NCI-H510A (cell line): ENCODE measurements at regions not wholly inside any gene's neighbourhood (a gene's known extent, or its start where the extent isn't known, plus 50 kb on each side); places are given as distances from the start of the nearest gene placed in this dataset.
"Not testable (repeated sequence)": the region's sequence is repeated elsewhere in the genome, so short reads cannot be mapped to it uniquely, and the experiment has no call there.

Source experiments
- DNase-seq: peaks from one replicate; lab custom pipeline; 2025; lab: John Stamatoyannopoulos, UW

DNA sequence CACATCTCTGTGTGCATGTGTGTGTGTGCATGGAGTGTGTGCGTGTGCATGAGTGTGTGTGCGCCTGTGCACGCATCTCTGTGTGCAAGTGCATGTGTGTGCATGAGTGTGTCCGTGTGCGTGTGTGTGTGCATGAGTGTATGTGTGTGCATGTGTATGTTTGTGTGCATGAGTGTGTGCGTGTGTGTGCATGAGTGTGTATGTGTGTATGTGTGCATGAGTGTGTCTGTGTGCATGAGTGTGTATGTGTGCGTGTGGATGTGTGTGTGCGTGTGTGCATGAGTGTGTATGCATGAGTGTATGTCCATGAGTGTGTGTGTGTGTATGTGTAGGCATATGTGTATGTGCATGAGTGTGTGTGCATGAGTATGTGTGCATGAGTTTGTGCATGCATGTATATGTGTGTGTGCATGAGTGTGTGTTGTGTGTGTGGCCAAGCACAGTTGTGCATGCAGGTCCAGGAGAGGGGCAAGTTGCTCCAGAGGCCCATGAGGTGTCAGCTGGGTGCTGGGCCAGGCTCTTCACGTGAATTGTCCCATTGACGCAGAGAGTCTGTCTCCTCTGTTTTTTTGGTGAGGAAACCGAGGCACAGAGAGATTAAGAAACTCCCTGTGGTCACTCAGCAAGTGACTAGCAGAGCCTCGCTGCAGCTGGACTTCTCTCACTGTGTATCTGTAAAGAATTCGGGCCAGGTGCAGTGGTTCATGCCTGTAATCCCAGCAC, 75.5 kb downstream of the ASB1 start:
- DNase-seq = no peak

DNA sequence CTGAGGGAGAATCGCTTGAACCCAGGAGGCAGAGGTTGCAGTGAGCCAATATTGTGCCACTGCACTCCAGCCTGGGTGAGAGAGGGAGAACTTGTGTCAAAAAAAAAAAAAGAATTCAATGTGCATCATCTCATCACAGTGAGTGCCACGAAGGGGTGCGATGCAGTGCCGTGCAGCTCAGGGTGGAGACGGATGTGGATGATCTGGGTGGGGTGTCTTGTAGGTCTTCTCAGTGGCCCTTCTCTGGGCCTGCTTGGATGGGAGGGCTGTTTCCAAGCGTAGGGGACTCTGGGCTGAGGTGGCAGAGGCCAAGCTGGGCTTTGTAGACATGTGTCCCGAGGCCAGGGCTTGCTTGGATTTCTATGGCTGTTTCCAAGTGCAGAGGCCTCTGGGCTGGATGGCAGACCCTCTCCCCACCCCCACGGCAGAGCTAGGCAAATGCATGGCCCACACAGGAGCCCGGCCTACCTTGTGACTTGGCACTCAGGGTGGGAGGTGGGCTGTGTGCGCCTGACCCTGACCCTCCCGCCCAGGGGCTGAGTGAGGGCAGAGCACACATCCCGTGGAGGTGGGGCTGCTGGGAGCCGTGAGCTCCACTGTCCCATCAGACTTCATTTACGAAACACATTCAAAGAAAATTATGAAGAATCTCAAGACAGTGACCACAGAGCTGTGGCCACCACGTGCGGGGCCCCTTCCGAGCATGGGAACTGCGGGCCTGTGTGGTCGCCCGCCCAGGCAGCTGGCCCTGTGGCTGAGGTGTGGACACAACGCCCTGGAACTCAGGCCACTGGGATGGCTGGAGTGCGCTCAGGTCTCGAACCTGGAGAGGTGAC, 76.4 kb downstream of the ASB1 start:
- DNase-seq = no peak

DNA sequence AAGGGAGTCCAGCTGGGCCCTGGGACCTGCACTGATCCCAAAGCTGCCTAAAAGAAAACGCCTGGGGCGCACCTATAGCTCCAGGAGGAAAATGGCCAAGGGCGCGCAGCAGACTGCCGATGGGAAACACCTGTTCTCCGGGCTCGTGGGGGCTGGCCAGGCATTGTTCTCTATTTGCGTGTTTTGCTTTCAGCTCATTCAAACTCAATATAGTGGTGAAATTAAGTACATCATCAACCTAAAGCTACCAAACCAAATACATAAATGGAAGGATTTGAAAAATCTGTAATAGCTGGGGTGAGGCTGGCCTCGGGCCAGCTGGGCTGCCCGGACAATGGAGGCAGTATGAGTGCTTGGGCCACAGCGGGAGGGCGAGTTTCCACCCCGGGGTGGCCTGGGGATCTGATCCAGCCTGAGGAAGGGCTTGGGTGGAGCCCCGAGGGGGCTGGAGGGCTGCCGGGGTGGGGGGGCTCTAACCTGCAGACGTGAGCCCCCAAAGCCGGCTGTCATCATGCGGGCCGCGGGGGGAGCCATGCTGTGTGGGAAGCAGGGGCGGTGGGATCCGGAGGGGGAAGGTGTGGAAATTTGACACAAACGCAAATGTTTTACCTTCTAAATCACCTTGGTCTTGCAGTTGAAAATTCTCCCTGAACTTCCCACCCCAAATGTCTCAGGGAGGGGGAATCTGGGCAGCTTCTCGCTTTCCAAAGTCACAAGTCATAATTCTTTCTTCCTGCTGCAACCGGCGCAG, 77.6 kb downstream of the ASB1 start:
- no peak for DNase-seq

DNA sequence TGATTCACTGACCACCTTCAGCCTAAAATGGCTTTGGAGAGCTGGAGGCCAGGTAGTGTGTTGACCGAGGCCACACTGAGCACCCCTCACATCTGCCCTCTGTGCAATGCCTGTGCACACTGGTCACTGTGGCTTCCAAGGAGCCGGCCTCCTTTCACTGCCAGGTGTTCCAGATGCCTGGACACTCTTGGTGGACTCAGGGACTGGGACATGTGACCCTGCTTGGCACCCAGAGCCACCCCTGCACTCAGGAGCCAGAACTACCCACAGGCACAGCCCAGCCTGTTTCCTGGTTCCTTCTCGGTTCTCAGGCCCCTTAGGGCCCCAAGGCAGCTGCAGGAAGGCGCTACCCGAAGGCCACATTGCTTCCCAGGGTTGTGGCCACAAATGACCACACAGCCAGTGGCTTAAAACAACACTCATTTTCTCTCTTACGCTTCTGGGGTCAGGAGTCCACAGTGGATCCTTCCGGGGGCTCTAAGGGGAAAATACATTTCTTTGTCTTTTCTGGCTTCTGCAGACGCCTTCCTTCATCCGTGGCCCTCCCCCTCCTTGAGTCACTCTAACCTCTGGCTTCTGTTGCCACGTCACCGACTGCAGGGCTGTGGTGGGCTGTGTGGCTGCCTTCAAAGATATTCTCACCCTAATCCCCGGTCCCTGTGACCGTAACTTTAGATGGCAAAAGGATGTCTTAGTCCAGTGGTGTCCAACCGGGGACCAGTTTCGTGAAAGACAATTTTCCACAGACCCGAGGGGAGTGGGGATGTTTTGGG, 78.6 kb downstream of the ASB1 start:
- no peak for DNase-seq

DNA sequence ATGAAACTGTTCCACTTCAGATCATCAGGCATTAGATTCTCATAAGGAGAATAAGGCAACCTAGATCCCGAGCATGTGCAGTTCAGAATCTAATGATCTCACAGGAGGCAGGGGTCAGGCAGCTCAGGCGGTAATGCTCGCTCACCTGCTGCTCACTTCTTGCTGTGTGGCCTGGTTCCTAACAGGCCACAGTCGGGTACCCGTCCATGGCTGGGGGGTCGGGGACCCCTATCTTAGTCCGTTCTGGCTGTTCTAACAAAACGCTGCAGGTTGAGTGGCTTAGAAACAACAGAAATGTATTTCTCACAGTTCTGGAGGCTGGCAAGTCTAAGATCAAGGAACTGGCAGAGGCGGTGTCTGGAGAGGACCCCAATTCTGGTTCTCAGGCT, 79.2 kb downstream of the ASB1 start:
- no peak for DNase-seq

DNA sequence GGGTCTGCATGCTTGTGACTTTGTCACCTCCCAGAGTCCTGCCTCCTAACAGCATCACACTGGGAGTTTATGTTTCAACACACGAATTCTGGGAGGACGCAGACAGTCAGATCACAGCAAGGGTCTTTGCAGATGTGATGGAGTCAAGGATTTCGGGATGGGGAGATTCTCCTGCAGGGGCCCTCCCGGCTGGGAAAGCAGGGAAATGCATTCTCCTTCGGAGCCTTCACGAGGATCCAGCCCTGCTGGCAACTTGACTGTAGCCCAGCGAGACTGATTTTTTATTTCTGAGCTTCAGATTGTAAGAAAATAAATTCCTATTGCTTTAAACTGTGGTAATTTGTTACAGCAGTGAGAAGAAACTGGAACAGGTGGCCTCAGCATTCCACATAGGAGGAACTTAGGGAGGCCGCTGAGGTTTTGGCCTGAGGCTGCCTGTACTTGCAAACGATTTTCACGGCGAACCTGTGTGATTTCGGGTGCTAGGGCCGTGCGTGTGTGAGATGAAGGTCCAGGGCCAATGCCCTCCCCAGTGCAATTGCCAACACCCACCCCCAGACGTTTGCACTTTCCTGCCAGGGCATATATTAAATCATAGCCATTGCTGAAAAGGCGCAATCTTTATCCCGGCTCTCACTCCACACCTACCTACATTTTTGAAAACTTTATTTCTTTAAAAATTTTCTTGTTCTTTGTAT, 79.8 kb downstream of the ASB1 start:
- DNase-seq = no peak

DNA sequence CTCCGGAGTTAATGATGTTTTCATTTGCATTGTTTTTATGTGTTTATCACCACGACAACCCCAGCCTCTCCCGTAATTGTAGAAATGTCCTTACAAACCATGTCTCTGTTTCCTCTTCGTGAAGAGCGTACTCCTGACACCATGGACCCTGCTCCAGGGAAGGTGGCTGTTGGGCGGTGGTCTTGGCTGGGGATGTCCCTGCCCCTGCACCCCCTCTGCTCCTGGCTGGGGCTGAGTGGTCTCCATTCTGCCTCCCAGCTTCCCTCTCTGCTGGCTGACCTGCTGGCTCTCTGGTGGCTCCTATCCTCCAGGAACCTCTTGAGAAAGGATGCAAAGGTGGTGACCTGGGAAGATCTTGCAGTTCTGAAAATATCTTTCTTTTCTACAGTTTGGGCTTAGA, 81.1 kb downstream of the ASB1 start:
- DNase-seq = no peak

DNA sequence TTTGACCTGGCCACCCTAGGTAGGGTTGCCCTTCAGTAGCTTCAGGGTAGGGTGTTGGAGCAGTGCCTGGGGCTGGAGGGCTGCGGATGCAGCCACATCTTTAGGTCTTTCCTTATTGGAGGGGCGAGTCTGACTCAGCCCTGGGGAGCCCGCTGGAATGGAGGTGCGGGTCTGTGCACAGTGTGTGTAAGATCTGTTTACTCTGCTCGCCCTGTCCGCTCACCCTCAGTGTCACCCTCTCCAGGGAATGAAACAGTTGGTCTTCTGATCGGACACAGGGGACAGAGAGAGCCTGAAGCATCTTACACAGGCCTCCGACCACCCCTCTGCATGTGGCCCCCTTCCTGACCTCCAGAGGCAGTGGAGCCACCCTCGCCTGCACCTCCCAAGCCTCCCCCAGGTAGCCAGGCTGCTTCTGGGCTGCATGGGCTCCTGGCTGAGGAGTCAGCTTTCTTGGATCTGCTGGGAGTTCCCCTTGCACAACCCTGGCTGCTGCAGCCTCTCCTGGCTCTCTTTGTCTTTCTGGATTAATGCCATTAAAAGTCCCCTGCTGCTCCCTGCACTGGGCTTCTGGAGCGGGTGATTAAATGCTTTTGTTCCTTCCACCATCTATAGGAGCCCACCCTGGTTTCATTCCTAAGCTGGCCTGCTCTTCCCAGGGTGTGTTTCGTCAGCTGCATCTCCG, 82.6 kb downstream of the ASB1 start:
- no peak for DNase-seq

DNA sequence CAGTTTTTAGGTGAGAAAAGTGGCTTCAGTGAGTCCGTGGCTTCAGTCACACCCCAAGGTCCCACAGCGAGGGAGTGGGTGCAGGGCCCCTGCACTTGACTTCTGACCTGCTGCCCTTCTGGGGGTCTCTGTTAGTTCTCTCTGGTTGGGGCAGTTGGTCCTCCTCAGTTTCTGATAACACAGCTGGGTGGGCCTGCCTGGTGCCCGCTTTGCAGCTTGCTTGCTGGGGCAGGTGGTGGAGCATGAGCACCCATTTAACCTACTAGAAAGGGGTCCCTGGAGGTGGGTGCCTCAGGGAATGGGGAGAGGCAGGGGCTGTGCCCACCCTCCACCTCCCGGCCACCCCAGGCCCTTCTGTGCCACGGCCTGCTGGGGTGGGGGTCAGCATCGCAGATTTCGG, 83.2 kb downstream of the ASB1 start:
- DNase-seq = no peak

DNA sequence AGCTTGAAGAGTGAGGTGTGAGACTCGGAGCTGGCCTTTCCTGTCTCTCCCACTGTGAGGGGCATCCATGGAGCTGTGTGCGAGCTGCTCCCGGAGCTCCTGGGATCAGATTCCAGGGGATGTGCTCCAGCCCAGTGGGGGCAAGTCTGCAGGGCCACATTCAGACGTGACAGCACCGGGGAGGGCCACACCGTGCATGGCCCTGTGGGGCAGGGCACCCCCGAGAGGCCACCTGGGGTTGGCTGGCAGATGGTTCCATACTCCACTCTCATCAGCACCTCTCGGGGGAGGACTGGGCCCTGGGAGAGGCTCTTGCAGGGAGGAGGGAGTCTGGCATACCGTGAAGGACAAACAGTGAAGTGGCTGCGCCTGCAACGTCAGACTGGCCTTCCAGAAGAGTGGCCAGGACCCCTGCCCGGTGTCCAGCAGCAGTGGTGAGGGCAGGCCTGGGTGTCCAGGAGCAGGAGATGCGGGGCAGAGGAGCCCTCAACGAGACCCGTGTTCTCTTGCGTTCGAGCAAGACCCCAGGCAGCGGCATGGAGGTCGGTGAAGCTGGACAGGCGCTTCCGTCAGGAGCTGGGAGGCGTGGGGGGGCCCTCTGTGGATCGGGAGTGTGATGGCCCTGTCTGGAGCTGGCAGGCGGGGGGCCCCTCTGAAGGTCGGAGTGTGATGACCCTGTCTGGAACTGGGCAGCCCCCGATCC, 84.3 kb downstream of the ASB1 start:
- no peak for DNase-seq

DNA sequence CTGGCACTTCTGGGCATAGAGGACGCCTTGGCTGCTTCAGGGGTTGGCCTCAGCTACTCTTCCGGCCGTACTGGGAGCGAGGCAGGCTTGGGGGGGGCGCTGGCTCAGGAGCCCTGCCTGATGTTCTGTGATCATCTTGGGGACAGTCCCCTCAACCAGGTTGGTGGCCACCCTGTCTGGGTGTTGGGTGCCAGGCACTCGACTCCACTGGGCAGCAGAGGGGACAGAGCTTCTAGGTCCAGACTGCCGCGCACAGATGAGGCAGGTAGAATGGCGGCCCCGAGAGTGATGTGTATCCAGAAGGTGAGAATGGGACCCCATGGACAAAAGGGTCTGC, 84.9 kb downstream of the ASB1 start:
- DNase-seq = no peak

DNA sequence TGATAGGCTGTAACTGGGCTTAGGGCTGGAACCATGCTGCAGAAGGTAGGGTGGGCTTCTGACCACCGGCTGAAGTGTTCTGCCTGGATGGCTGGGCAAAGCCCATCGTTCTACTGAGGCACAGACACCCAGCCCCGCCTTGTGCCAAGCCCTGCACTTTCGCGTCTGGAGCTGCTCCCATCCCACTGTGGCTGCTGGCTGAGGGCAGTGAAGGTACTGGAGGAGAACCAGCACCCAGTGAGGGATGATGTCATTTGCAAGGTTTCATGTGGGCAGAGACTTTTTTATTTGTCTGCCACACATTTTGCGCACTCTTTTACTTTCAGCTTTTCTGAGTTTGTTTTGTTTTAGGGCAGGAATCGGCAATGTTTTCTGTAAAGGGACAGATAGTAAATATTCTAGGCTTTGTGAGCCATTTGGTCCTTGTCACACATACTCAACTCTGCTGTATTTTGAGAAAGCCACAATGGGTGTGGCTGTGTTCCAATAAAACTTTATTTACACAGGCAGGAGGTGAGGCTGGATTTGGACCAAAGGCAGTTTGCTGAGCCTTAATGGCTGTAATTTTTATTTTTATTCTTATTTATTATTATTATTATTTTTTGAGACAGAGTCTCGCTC, 85.6 kb downstream of the ASB1 start:
- no peak for DNase-seq

DNA sequence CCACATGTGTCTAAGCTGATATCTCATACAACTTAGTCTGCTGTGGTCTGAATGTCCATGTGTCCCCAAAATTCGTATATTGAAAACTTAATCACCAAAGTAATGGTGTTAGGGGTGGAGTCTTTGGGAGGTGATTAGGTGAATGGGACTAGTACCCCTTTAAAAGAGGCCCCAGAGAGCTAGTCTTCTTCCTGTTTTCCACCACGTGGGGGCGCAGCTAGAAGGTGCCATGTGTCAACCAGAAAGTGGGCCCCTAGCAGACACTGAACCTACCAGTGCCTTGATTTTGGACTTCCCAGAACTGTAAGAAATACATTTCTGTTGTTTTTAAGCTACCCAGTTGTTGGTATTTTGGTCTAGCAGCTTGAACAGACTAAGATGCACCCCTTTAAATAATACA, 86.6 kb downstream of the ASB1 start:
- DNase-seq = no peak

DNA sequence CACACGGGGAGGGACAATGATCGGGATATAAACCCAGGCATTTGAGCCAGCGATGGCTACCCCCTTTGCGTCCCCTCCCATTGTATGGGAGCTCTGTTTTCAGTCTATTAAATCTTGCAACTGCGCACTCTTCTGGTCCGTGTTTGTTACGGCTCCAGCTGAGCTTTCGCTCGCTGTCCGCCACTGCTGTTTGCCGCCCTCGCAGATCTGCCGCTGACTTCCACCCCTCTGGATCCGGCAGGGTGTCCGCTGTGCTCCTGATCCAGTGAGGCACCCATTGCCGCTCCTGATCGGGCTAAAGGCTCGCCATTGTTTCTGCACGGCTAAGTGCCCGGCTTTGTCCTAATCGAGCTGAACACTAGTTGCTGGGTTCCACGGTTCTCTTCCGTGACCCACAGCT, 87.3 kb downstream of the ASB1 start:
- DNase-seq = not testable (repeated sequence)

DNA sequence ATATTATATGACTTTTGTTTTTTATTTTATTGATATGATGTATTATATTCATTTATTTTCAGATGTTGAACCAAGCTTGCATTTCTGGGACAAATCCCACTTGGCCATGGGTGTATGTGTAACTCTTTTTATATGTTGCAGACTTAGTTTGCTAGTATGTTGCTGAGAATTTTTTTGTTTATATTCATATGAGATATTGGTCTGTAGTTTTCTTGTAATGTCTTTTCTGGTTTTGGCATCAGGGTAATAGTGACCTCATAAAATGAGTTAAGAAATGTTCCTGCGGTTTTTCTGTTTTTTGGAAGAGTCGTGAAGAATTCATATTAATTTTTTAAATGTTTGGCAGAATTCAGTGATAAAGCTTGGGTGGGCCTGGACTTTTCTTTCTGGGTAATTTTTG, 88.7 kb downstream of the ASB1 start:
- no peak for DNase-seq

DNA sequence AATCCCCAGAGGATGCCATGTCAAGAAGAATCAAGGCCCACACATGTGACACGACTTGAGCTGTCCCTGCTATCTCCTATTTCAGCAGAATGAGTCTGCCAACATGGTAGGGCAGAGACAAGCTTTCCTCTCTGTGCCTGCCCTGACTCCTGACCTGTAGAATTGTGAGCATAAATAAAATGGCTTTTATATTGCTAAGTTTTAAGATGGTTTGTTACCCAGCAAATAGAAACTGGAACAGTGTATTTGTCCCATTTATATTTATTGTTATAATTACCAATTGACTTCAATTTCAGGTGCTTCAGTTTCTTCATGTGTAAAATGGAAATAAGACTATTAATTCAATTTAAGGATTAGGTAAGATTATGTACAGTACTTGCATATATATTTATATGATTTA, 90.5 kb downstream of the ASB1 start:
- DNase-seq = no peak

DNA sequence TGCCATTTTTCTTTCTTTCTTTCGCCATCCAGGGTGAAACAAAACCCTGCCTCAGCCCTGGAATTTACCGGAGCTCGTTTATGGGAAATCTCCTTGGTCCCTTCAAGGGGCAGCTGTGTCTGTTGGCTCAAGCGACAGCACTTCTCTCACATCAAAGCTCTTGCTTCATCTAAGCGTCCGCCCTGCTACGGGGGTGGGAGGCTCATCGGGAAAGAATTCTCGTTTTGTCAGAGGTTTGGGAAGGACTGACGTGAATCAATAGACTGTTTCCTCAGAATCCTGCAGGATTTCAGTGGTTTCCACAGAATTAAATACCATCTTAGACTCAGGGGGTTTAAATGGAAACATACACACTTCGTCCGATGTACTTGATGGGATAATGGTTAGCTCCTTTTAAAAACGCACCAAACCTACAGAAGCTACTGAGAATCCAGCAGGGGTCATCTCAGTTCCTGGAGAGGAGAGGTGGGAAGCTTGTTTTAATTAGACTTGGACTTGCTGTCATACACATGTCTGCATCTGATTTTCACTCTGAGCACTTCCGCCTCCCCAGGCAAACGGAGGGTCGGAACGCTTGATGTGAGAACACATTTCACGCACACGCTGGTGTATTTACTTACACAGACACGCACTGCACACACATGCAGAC, 91.6 kb downstream of the ASB1 start:
- DNase-seq = no peak

DNA sequence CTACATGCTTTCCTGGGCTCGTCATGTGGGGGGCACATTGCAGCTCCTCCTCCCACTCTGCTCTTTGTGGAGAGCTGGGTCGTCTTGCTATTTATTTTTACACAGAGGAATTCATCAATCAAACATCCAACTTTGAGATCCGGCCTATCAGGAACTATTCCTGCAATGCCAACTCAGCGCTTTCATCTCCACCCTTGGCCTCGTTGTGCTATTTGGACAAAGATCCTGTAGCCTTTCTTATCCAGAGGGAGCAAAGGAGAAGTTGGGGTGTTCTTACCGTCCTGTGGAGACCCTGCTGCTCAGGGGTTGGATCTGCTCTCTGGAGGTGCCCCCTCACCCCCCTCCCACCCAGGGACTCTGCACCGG, 92.1 kb downstream of the ASB1 start:
- DNase-seq = no peak

DNA sequence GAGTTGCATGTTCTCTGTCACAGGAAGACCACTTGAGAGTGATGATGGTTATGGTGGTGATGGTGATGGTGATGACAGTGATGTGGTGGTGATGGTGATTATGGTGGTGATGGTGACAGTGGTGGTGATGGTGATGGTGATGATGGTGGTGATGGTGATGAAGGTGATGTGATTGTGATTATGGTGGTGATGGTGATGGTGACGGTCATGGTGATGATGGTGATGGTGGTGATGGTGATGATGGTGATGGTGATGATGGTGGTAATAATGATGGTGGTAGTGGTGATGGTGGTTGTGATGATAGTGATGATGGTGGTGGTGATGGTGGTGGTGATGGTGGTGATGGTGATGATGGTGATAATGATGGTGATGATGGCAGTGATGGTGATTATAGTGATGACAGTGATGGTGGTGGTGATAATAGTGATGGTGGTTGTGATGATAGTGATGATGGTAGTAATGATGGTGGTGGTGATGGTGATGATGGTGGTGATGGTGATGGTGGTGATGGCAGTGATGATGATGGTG, 93.7 kb downstream of the ASB1 start:
- no peak for DNase-seq
